HG03108 (cell line): ENCODE measurements at regions not wholly inside any gene's neighbourhood (a gene's known extent, or its start where the extent isn't known, plus 50 kb on each side); places are given as distances from the start of the nearest gene placed in this dataset.
A peak's percentile ranks its signal among the peaks of the same experiment; 100 is the strongest.
"Not testable (repeated sequence)": the region's sequence is repeated elsewhere in the genome, so short reads cannot be mapped to it uniquely, and the experiment has no call there.

Experiments
- ATAC-seq: cut with Tn5 transposase; IDR thresholded peaks from one replicate; pipeline ENCODE4 v1.9.1; 2021; ENCODE audit warnings: moderate library complexity; ENCODE audit not compliant: unreplicated experiment

DNA sequence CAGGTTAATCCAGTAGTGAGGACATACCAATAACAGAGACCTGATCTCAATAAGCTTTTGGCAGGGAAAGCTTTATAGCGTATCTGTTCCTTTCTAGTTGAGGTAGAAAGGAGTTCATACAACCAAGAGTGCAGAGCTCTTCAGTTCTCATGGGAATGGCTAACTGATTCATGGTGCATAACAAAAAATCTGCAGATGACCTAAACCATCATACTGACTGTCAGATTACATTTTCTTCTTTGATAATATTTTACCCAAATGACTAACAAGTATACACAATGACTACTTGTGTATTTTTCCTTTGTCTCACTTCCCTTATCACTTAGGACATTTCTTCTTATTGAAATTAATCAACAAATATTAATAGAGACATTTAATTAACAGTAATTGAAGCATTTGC is 140.0 kb upstream of the SERTAD2 start:
- no peak for ATAC-seq

DNA sequence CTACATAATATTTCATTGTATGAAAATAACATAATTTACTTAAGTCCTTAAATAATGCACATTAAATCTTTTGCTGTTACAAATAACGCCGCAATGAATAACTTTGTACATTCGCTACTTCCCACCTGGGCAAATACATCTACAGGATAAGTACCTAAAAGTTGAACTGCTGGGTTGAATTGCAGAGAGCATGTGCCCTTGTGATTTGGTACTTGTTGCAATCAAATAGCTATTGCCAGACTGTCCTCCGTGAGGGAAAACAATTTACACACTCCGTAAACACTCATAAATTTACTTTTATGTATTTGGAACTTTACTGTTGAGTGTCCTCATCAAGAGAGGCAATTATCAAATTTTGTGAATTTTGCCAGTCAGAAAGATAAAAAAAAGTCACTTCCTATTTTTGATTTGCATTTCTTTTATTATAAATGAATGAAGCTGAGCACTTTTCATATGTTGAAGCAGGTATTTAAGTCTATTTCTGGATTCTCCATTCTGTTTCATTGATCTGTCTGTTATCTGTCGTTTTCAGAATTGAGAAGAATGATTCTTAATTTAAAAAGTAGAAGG is 140.8 kb upstream of the SERTAD2 start:
- ATAC-seq: no peak

DNA sequence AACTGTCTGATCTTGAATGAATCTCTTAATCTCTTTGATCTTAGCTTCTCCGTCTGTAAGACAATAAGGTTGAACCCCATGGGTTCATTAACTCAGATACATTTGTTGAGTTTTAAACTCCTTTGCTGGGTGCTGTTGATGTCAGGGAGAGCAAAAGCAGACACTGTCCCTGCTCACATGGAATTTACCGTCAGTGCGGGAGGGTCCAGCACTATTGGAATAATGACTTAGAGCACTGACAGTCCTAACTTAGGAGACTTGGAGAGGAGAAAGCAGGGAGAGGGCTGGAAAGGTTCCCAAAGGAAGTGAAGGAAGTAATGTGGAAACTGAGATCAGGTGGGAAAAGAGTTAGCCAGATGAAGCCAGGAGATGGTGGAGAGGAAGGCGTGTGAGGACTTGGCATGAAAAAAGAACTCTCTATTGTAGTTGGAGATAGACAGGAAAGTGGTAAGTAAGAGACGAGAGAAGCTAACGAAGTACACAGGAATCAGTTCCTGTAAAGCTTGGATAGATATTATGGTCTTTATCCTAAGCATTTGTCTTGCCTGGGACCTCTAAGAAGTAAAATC is 141.4 kb upstream of the SERTAD2 start:
- ATAC-seq: no peak

DNA sequence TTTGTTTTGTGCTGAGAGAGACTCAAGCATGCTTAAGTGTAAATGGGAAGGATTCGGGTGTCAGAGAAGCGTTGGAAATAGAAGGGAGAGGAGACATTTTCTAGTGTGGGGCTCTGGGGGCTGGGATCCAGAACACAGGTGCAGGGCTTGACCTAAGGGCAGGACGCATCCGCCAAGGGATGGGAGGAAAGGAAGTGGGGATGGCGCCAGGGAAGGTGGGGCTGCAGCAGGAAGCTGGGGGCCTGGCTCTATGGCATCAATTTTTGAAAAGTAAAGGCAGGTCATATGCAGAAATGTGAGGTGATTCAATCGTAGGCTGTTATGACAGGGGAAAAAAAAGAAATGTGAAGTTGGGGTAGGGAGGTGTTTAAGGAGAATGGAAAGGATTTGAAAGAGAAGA is 143.2 kb upstream of the SERTAD2 start:
- ATAC-seq: no peak

DNA sequence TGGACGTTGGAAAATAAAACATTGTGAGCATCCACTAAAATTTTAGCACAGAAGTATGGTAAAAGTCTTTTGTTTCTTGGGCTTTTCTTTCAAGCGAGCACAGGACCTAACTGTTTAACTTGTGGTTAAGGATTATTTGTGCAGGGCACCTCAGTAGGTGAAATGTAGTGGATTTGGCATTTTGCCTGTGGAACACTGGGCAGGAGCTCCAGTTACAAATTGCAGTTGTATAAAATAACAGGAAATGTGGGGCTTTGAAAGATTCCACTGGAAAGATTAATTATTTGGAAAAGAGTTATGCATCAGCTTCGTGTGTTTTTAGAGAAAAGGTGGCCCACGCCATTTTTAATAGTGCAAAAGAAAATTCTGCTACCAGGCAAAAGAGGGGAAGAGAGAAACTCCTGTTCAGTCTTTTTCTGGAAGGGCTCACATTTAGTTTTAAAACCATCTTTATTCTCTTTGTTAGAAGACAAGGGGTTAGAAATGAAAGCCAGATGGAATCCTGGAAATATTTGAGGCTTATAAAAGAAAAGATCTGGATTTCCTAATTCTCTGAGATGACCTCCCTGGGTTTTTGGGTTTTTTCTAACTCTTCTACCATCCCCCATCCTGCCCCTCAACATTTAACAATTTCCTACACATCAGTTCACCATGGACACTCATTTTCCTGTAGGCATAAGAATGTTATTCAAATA is 144.3 kb upstream of the SERTAD2 start:
- no peak for ATAC-seq

DNA sequence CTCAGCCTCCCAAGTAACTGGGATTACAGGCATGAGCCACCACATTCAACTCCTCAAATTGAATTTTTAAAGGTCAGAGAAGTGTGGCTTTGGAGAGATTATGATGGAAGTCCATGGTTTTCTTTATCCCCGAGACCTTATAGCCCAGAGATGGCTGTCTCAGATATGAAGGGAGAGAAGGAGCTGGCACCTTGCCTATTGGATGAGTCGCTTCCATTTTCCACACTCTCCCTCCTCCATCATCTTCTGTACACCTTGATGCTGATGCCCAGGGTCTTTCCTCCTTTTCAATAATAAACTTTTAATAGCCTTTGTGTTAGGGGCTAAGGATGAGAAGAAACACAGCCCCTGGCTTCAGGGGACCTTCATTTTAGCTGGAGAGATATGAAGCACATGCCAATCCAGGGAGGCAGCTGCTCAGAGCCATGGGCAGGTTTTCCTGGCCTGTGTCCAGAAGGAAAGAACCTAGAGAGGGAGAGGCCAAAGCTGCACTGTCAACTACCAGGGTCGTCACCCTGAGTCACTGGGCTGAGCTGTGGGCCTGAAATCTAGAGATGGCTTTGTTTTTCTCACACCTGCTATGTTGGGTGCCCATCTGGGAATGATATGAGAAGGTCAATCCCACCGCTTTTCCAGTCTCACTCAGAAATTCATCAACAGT is 146.0 kb upstream of the SERTAD2 start:
- ATAC-seq: no peak

DNA sequence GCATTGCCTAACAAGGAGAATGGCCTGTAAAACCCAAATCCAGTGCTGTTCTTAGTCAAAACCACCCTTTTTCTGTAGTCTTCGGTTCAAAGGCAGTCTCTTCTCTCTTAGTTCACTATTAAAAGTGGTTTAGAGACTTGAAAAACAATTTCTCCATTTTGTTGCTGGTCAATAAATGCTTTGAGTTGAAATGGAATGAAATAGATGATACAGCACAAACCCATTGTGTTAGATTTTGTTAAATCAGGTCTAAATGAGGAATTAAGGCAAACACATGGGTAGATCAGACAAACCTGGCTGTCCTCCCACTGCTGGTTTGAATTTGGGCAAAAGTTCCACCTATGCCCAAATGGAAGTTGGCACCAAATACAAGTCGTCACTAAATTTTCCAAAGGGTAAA is 150.1 kb upstream of the SERTAD2 start:
- ATAC-seq: no peak

DNA sequence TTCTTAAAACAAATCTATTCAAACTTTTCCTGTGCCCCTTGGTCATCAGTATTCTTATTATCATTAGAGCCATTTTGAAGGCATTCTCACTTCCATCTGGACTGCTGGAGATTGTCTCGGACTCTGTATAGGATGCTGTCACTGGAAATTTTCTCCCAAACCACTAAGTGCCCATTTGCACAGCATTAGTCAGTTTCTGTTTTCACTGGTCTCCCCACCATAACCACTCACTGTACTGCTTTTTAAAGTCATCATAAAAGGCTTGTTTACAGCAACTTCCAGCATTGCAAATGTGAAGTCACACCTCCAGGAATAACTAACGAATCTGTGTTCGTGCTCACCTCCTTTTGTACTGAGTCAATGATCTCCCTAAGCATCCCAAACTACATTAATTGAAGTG is 150.9 kb upstream of the SERTAD2 start:
- ATAC-seq: no peak

DNA sequence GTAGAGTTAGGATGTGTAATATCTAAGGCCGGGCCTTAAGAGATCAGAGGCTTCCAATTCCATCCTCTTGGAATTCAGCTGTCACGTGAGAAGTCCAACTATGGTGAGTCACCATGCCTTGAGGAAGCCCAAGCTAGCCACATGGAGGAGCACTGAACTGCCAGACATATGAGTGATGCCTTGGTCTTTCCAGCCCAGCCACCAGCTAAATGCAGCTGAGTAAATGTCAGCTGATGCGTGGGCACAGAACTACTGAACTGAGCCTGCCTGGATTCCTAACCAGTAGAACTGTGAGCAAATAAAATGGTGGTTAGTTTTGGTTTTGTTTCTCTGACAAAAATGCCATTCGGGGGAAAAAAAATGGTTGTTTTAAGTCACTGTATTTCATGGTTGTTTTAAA is 153.7 kb upstream of the SERTAD2 start:
- ATAC-seq: peak; percentile 38

DNA sequence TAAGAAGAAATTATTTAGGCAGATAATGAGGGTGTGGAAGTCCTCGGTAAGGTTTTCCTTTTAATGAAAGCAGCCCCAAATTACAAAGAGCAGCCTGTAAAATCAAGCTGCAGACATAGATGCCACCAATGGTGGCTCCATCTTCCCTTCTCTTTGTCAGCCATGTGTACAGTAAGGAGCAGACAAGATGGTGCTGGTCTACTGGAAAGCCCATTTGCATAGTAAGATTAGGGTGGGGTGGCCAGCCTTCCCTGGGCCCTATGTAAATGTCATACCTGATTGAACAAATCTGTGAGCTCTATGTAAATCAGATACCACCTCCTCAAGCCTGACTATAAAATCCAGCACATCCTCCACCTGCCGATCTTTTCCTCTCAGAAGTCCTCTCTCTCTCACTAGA is 154.4 kb upstream of the SERTAD2 start:
- ATAC-seq: no peak

DNA sequence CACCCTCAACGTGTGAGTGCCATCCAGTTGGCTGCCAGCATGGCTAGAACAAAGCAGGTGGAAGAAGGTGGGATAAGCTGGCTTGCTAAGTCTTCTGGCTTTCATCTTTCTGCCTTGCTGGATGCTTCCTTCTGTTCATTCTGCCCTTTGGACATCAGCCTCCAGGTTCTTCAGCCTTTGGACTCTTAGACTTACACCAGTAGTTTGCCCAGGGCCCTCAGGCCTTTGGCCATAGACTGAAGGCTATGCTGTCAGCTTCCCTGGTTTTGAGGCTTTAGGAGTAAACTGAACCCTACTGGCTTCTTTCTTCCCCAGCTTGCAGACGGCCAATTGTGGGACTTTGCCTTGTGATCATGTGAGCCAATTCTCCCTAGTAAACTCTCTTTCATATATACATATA is 155.0 kb upstream of the SERTAD2 start:
- ATAC-seq: no peak

DNA sequence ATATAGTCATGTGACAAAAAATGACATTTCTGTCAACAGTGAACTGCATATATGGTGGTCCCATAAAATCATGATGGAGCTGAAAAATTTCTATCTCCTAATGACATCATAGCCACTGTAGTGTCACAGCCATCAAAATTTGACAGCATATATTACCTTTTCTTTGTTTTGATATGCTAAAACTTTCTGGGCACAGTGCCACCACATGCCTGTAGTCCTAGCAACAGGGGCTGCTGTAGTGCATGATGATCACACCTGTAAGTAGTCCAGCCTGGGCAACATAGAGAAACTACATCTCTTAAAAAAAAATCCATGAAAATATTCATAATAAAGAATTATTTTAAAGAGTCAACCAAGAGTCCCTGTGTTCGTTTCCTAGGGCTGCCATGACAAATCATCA is 155.5 kb upstream of the SERTAD2 start:
- no peak for ATAC-seq

DNA sequence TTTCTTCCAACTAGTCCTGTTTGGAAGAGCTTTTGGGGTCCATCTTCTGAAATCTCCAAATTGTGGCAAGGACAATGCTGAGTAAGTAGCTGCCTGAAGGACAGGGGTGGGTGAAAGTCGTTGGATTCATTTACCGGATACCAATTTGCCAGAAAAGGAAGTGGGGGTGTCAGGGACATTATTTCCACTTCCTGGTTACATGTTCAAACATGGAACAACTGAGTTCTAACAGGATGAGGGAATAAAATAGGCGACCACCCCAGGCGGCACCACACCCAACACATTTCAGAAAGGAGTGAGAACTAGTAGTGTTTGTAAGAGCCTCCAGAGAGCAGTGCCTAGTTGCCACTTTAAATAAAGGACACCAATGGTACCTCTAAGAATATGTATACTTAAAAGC is 158.6 kb upstream of the SERTAD2 start:
- no peak for ATAC-seq

DNA sequence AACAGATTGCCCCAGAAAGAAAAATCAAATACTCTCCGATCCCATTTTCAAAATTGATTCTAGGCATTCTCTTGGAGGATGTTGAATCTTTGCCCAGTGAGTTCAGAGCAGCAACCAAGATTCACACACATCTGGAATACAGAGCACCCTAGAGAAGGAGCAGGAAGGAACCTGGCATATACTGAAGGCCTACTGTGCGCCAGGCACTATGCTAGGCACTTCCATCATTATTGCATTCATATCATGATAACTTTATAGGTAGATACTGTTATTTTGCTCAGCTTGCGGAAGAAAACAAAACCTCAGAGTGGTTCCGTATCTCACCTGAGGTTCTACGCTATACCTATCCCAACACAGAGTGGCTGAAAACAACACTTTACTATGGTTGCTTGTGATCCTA is 160.3 kb upstream of the SERTAD2 start:
- no peak for ATAC-seq

DNA sequence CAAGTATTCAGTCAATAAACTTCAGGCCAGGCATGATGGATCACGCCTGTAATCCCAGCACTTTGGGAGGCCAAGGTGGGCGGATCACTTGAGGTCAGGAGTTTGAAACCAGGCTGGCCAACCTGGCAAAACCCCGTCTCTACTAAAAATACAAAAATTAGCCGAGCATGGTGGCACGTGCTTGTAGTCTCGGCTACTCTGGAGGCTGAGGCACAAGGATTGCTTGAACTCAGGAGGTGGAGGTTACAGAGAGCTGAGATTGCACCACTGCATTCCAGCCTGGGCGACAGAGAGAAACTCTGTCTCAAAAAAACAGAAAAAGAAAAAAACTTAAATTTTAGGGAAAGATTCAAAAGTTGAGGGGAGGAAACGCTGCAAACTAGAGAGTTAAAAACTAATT is 162.8 kb upstream of the SERTAD2 start:
- ATAC-seq: not testable (repeated sequence)

DNA sequence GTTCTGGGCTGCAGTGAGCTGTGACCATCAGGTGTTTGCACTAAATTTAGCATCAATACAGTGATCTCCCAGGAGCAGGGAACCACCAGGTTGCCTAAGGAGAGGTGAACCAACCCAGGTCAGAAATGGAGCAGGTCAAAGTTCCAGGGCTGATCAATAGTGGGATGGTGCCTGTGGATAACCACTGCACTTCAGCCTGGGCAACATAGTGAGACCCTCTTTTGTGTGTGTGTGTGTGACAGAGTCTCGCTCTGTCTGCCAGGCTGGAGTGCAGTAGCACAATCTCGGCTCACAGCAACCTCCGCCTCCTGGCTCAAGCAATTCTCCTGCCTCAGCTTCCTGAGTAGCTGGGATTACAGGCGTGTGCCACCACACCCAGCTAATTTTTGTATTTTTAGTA is 163.7 kb upstream of the SERTAD2 start:
- no peak for ATAC-seq

DNA sequence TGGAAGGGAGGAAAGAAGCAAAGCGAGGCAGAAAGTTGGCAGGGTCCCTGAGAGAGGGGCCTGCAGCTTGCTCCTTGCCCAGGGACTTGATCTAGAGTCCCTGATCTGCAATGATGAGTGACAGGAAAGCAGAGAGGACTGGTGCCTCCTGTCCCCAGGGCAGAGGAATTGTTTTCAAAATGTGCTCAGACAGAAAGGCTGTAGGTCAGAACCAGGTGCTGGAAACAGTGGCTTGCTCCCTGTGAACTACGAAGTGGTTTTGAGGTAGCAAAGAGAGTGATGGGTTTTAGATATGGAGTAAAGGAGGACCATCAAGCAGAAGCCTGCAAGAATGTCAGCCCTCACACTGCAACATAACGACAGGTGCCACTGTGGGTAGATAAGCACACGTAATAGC is 164.9 kb upstream of the SERTAD2 start:
- ATAC-seq: no peak

DNA sequence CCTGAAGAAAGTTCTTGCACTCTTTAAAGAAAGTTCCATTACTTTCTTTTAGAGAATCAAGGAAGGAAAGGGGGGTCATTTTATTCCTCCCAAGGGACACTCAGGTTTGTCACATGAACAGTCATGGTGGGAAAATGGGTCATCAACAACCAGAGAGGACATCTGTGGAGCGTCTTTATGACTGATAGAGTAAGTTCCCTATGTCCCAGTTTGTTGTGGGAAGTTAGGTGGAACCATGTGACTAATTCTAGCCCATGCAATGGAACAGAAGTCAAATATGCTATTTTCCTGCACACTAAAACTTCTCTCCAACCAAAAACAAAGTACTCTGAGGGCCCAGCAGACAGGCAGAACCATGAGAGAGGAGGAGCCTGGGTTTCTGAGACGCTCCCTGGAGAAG is 165.6 kb upstream of the SERTAD2 start:
- no peak for ATAC-seq

DNA sequence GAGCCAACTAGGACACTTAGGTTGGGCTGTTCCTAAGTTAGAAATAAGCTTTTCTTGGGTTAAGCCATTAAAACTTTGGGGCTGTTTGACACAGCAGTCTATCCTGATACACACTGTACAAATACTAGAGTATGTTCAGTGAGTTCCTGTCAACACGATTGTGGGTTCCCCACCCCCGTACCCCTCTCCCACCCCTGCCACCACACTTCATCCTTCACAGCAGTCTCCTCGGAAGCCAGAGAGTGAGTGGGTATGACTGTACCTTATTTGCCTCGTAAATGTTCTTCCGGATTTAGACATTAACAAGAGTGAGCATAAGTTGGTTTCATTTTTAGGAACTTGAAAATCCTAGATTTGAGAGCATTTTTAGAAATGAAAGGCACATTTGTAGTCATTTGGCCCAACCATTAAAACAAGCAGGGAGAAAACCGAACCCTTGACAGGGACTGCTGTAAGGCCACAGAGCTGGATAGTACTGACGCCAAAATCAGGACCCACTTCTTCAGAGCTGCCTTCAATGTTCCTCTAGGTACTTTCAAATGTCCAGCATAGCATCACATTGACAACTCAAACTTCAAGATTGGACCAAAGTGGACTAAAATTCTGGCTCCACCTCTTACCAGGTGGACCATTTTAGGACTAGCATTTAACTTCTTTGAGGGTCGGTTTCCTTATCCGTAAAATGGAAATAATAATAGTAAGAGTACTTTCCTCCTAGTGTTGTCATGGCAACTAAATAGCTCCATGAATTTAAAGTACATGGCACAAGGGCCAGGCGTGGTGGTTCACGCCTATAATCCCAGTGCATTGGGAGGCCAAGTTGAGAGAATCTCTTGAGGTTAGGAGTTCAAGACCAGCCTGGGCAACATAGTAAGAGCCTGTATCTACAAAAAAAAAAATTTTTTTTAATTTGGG is 166.3 kb upstream of the SERTAD2 start:
- peak; percentile 91 for ATAC-seq

DNA sequence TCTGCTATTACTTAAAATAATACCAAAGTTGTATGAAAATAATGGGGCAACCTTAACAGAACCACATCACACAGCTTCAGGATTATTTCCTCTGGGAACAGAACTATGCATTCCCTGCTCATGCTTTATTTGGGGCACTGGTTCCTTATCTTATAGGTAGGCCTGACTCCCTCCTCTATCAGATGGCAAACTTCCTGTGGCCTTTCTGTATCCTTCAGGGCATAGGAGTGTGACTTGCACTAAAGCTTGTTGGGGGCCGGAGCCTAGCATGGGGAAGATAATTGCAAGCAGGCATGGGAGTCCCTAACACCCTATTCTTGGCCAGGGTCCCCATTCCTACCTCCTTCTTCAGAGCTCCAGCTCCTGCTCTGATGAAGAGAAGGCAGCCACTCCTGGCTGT is 167.2 kb upstream of the SERTAD2 start:
- ATAC-seq: no peak

DNA sequence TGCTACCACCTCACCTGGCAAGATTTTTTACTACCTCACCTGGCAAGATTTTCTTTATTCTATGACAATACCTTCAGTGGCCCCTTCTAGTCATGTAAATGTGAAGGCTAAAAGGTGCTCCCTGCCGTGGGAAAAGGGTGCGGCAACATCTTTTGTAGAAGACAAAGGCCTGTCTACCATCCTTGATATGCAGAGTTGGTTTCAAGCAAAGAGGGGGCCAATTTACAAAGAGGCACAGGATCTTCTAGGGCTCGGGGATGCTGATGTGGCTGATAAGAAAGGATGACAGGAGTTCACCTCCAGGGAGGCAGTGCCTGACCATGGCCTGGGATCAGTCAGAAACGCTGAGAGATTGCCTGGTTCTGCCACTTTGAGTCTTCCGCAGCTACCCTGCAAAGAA is 165.4 kb upstream of the SLC1A4 start:
- no peak for ATAC-seq
